ENCODE measurements at regions not wholly inside any gene's neighbourhood (a gene's known extent, or its start where the extent isn't known, plus 50 kb on each side); places are given as distances from the start of the nearest gene placed in this dataset.
A peak's percentile ranks its signal among the peaks of the same experiment; 100 is the strongest.

DNA sequence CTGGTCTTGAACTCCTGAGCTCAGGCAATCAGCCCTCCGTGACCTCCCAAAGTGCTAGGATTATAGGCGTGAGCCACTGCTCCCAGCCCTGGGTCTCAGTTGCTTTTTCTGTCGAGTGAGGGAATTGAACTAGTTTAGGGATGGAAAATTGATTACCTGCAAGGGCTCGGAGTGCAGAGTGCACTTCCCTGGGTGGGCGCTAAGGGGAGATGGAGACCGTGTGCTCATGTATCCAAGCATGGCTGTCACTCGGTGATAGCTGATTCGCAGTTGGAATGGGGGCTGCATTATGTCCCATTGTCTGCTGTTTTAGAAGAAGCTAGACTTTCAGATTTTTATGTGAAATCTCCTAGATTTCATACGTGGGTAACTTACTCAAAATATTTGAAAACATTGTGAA lies 139.9 kb upstream of the RFC3 start:
- H3K27me3 ChIP-seq (replicated peaks in 1 of 4; ENCODE audit: control extremely low read depth in 1 of 4, control insufficient read depth in 3 of 4, insufficient read depth in 4 of 4, low read length in 3 of 4): no peaks in the 10 kb centered on the region
- no peak for ATAC-seq (ENCODE audit: low read depth)
- intact Hi-C loops (cut with micrococcal nuclease): loop anchor here (2.0 kb wide), 1 partner anchor 135 kb away; no protein-coding TSS in a partner anchor
- H3K27ac ChIP-seq (ENCODE audit: low read length in 2 of 2): no peak overlapping the region
- no peak overlapping the region for H3K4me2 ChIP-seq (replicated peaks; ENCODE audit: low read depth, low read length, poor library complexity, severe bottlenecking)
- peaks cover 0 to 8% (median 0%) of the 10 kb centered on the region in 3 donors for H3K9me3 ChIP-seq (ENCODE audit: control extremely low read depth in 1 of 3, control insufficient read depth in 2 of 3, insufficient read depth in 1 of 3, low read length in 2 of 3)
- no peak overlapping the region for H3K4me3 ChIP-seq (ENCODE audit: control extremely low read depth in 1 of 5, extremely low read depth in 1 of 5, insufficient read depth in 1 of 5, low read depth in 2 of 5, low read length in 4 of 5)
- peaks cover 10% of the 10 kb centered on the region for H3K4me1 Mint-ChIP-seq
- no peaks in the 10 kb centered on the region for H4K20me1 ChIP-seq (ENCODE audit: control insufficient read depth, insufficient read depth, low read length, poor library complexity, severe bottlenecking)
- H2AFZ ChIP-seq (ENCODE audit: insufficient read depth, low read depth, low read length, poor library complexity, severe bottlenecking): no peak overlapping the region
- ChIA-PET CTCF (interaction anchor here (1.1 kb wide), 1 partner anchor 46 kb away, joined by 5 read pairs; no protein-coding TSS in a partner anchor), POLR2A (no interaction called here)
- no peaks in the 10 kb centered on the region for H3K9me3 Mint-ChIP-seq (ENCODE audit: insufficient read depth)
- no peak overlapping the region for H3K4me3 Mint-ChIP-seq
- H3K36me3 ChIP-seq (replicated peaks in 1 of 2; ENCODE audit: control extremely low read depth in 1 of 2, control insufficient read depth in 1 of 2, extremely low read depth in 1 of 2, insufficient read depth in 2 of 2, low read length in 1 of 2): no peaks in the 10 kb centered on the region
- 97% methylated on average over 9 of the region's 9 CpGs for WGBS (ENCODE audit: insufficient coverage)
- no peak overlapping the region for H3K9ac ChIP-seq (ENCODE audit: low read length)
- peaks cover 6% of the 10 kb centered on the region for H3K27me3 Mint-ChIP-seq
- no peak for DNase-seq
- no peak overlapping the region for H3K27ac Mint-ChIP-seq
- TF ChIP-seq, protein P1, sequence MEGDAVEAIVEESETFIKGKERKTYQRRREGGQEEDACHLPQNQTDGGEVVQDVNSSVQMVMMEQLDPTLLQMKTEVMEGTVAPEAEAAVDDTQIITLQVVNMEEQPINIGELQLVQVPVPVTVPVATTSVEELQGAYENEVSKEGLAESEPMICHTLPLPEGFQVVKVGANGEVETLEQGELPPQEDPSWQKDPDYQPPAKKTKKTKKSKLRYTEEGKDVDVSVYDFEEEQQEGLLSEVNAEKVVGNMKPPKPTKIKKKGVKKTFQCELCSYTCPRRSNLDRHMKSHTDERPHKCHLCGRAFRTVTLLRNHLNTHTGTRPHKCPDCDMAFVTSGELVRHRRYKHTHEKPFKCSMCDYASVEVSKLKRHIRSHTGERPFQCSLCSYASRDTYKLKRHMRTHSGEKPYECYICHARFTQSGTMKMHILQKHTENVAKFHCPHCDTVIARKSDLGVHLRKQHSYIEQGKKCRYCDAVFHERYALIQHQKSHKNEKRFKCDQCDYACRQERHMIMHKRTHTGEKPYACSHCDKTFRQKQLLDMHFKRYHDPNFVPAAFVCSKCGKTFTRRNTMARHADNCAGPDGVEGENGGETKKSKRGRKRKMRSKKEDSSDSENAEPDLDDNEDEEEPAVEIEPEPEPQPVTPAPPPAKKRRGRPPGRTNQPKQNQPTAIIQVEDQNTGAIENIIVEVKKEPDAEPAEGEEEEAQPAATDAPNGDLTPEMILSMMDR (IDR thresholded peaks at IDR 0.05): no peak
- H3K79me2 ChIP-seq (ENCODE audit: control insufficient read depth, insufficient read depth, low read length): no peaks in the 10 kb centered on the region
- peaks cover 0 to 11% of the 10 kb centered on the region in 2 donors for H3K4me1 ChIP-seq (ENCODE audit: control insufficient read depth in 2 of 2, insufficient read depth in 2 of 2, low read length in 2 of 2)

DNA sequence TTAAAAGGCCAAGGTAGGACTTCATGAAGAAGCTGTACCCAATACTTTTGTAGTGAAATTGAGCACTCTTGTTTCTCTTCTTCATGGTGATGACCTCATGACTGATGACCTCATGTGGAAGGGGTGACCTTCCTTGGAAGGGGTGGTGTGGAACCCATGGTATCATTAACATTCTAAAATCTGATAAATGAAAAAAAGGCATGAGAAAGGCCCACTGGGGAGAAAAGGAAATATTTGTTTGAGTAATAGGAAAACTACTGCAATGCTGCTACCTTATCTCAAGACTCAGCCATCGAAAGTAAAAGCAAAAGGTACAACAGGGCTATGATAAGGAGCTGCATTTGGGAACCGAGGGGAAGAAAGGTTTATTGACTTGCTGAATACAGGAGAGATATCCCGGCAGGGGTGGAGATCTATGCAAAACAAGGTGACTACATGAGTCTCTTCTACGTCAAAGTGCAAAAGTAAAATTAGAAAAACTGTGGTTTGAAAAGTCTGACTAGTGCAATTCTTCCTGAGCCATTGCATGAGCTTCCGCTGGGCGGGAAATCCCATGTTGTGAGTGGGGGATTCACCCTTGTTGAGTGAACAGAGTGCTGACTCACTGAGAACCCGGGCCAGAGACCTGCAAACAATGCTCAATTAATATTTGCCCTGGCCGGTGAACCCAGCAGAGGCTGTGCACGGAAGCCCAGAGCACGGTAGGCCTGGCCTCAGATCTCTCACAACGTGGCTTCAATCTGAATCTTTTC lies 138.9 kb upstream of the RFC3 start:
- H2AFZ ChIP-seq (ENCODE audit: insufficient read depth, low read depth, low read length, poor library complexity, severe bottlenecking): peak overlapping the region; percentile 48
- Mint-ChIP-seq H3K4me1 (peaks cover 10% of the 10 kb centered on the region), H3K27me3 (peaks cover 10% of the 10 kb centered on the region), H3K27ac (peak overlapping the region; percentile 34), H3K9me3 (ENCODE audit: insufficient read depth) (no peaks in the 10 kb centered on the region), H3K4me3 (peak overlapping the region; percentile 78)
- POLR2A ChIA-PET: no interaction called here
- no peaks in the 10 kb centered on the region for H3K36me3 ChIP-seq (replicated peaks in 1 of 2; ENCODE audit: control extremely low read depth in 1 of 2, control insufficient read depth in 1 of 2, extremely low read depth in 1 of 2, insufficient read depth in 2 of 2, low read length in 1 of 2)
- intact Hi-C loops (cut with micrococcal nuclease): loop anchor here (2.0 kb wide), 1 partner anchor 136 kb away; no protein-coding TSS in a partner anchor
- H4K20me1 ChIP-seq (ENCODE audit: control insufficient read depth, insufficient read depth, low read length, poor library complexity, severe bottlenecking): no peaks in the 10 kb centered on the region
- H3K27ac ChIP-seq (ENCODE audit: low read length in 2 of 2): no peak overlapping the region
- peak overlapping the region; percentile 51 for H3K9ac ChIP-seq (ENCODE audit: low read length)
- no peaks in the 10 kb centered on the region for H3K27me3 ChIP-seq (replicated peaks in 1 of 4; ENCODE audit: control extremely low read depth in 1 of 4, control insufficient read depth in 3 of 4, insufficient read depth in 4 of 4, low read length in 3 of 4)
- H3K79me2 ChIP-seq (ENCODE audit: control insufficient read depth, insufficient read depth, low read length): no peaks in the 10 kb centered on the region
- DNase-seq (peak; percentile 68), ATAC-seq (ENCODE audit: low read depth) (peak; percentile 90)
- WGBS (ENCODE audit: insufficient coverage): 30% methylated on average over 10 of the region's 11 CpGs
- TF ChIP-seq, protein P1 (IDR thresholded peaks at IDR 0.05): no peak
- TF ChIP-seq EZH2 (IDR thresholded peaks at IDR 0.05; ENCODE audit: borderline replicate concordance, insufficient read depth, low read depth, low read length, poor library complexity, severe bottlenecking): no peak
- peak overlapping the region in 4 of 5 experiments; percentile 16 to 48 (median 35) for H3K4me3 ChIP-seq (ENCODE audit: control extremely low read depth in 1 of 5, extremely low read depth in 1 of 5, insufficient read depth in 1 of 5, low read depth in 2 of 5, low read length in 4 of 5)
- peaks cover 0 to 11% of the 10 kb centered on the region in 2 donors for H3K4me1 ChIP-seq (ENCODE audit: control insufficient read depth in 2 of 2, insufficient read depth in 2 of 2, low read length in 2 of 2)
- H3K9me3 ChIP-seq (ENCODE audit: control extremely low read depth in 1 of 3, control insufficient read depth in 2 of 3, insufficient read depth in 1 of 3, low read length in 2 of 3): peaks cover 0 to 8% (median 0%) of the 10 kb centered on the region in 3 donors
- peak overlapping the region; percentile 54 for H3K4me2 ChIP-seq (replicated peaks; ENCODE audit: low read depth, low read length, poor library complexity, severe bottlenecking)
- CTCF ChIA-PET: no interaction called here

All from B cell (primary cell).